ENCODE measurements at regions not wholly inside any gene's neighbourhood (a gene's known extent, or its start where the extent isn't known, plus 50 kb on each side); places are given as distances from the start of the nearest gene placed in this dataset.

DNA sequence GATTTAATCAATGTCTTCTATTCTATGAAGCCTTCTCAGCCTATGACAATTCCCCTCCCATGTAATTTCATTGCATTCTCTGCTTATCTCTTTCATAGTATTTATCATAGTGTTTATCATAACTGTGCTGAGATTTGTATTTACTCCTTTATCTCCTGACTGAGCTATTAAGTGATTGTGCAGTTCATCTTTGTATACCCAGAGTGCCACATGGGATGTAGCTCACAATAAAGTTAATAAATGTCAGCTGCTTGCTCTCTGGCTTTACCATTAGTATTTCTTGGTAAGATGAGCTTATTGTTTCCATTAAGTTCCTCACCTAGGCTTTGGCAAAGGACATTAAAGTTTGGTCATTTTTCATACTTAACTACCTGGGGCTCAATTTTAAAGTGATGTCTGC lies 275.1 kb upstream of the MPDZ start:
- Histone ChIP-seq H4K20me1 (ENCODE audit: control insufficient read depth, insufficient read depth) (no peaks in the 10 kb centered on the region), H3K36me3 (ENCODE audit: control insufficient read depth in 2 of 2, insufficient read depth in 2 of 2, low read length in 1 of 2) (no peaks in the 10 kb centered on the region), H3K9me3 (replicated peaks; ENCODE audit: control insufficient read depth, insufficient read depth, low read length) (no peaks in the 10 kb centered on the region), H3K4me2 (ENCODE audit: control insufficient read depth, insufficient read depth) (no peak overlapping the region), H3K27ac (ENCODE audit: control insufficient read depth, insufficient read depth) (no peak overlapping the region), H3K9ac (ENCODE audit: control insufficient read depth, insufficient read depth, low read length) (no peak overlapping the region), H3K79me2 (ENCODE audit: control insufficient read depth, insufficient read depth, low read length) (no peaks in the 10 kb centered on the region), H3K4me3 (no peak overlapping the region), H2AFZ (ENCODE audit: control insufficient read depth, low read depth, low read length) (no peak overlapping the region), H3K4me1 (ENCODE audit: control insufficient read depth, insufficient read depth, low read length) (no peaks in the 10 kb centered on the region), H3K27me3 (replicated peaks in 1 of 2; ENCODE audit: control insufficient read depth in 2 of 2, insufficient read depth in 2 of 2, low read length in 1 of 2) (no peaks in the 10 kb centered on the region)
- ChIA-PET RAD21 (ENCODE audit: unreplicated experiment) (no interaction called here), POLR2A (no interaction called here), SMC1A (ENCODE audit: uncharacterized antibody, unreplicated experiment) (interaction anchor here (0.5 to 1.9 kb wide), 6 partner anchors 8 to 127 kb away, joined by 3 to 7 read pairs (median 3); no protein-coding TSS in a partner anchor), CTCF (no interaction called here)
- intact Hi-C loops (cut with micrococcal nuclease; ENCODE audit: unreplicated experiment) (no loop called here), in situ Hi-C loops (cut with MboI) (no loop called here)
- BruUV-seq (replicated peaks): no TSS peak
- TF ChIP-seq IKZF1 (conservative IDR thresholded peaks at IDR 0.05) (no peak), FOXM1 (IDR thresholded peaks at IDR 0.05; ENCODE audit: low read depth, low read length) (no peak), NBN (IDR thresholded peaks at IDR 0.05) (no peak), GABPA (IDR thresholded peaks at IDR 0.05; ENCODE audit: low read depth) (no peak), MEF2A (IDR thresholded peaks at IDR 0.05; ENCODE audit: insufficient read depth, low read depth, low read length) (no peak), ZNF622 (IDR thresholded peaks at IDR 0.05) (no peak), NR2C2 (IDR thresholded peaks at IDR 0.05; ENCODE audit: borderline replicate concordance, control insufficient read depth, insufficient read length, low read depth) (no peak), LARP7 (IDR thresholded peaks at IDR 0.05) (no peak), NR2C1 (IDR thresholded peaks at IDR 0.05) (no peak), MXI1 (IDR thresholded peaks at IDR 0.05; ENCODE audit: low read depth, low read length) (no peak), MYB (IDR thresholded peaks at IDR 0.05; ENCODE audit: borderline replicate concordance, low read depth, low read length) (no peak)
- TF ChIP-seq, protein P1, sequence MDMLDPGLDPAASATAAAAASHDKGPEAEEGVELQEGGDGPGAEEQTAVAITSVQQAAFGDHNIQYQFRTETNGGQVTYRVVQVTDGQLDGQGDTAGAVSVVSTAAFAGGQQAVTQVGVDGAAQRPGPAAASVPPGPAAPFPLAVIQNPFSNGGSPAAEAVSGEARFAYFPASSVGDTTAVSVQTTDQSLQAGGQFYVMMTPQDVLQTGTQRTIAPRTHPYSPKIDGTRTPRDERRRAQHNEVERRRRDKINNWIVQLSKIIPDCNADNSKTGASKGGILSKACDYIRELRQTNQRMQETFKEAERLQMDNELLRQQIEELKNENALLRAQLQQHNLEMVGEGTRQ (IDR thresholded peaks at IDR 0.05; ENCODE audit: borderline replicate concordance, low read depth, low read length): no peak
- TF ChIP-seq, protein P2, sequence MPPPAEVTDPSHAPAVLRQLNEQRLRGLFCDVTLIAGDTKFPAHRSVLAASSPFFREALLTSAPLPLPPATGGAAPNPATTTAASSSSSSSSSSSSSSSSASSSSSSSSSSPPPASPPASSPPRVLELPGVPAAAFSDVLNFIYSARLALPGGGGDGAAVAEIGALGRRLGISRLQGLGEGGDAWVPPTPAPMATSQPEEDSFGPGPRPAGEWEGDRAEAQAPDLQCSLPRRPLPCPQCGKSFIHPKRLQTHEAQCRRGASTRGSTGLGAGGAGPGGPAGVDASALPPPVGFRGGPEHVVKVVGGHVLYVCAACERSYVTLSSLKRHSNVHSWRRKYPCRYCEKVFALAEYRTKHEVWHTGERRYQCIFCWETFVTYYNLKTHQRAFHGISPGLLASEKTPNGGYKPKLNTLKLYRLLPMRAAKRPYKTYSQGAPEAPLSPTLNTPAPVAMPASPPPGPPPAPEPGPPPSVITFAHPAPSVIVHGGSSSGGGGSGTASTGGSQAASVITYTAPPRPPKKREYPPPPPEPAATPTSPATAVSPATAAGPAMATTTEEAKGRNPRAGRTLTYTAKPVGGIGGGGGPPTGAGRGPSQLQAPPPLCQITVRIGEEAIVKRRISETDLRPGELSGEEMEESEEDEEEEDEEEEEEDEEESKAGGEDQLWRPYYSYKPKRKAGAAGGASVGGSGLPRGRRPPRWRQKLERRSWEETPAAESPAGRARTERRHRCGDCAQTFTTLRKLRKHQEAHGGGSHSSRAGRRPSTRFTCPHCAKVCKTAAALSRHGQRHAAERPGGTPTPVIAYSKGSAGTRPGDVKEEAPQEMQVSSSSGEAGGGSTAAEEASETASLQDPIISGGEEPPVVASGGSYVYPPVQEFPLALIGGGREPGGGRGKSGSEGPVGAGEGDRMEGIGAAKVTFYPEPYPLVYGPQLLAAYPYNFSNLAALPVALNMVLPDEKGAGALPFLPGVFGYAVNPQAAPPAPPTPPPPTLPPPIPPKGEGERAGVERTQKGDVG (CRISPR knock-in tag; IDR thresholded peaks at IDR 0.05): no peak
- TF ChIP-seq, protein P3, sequence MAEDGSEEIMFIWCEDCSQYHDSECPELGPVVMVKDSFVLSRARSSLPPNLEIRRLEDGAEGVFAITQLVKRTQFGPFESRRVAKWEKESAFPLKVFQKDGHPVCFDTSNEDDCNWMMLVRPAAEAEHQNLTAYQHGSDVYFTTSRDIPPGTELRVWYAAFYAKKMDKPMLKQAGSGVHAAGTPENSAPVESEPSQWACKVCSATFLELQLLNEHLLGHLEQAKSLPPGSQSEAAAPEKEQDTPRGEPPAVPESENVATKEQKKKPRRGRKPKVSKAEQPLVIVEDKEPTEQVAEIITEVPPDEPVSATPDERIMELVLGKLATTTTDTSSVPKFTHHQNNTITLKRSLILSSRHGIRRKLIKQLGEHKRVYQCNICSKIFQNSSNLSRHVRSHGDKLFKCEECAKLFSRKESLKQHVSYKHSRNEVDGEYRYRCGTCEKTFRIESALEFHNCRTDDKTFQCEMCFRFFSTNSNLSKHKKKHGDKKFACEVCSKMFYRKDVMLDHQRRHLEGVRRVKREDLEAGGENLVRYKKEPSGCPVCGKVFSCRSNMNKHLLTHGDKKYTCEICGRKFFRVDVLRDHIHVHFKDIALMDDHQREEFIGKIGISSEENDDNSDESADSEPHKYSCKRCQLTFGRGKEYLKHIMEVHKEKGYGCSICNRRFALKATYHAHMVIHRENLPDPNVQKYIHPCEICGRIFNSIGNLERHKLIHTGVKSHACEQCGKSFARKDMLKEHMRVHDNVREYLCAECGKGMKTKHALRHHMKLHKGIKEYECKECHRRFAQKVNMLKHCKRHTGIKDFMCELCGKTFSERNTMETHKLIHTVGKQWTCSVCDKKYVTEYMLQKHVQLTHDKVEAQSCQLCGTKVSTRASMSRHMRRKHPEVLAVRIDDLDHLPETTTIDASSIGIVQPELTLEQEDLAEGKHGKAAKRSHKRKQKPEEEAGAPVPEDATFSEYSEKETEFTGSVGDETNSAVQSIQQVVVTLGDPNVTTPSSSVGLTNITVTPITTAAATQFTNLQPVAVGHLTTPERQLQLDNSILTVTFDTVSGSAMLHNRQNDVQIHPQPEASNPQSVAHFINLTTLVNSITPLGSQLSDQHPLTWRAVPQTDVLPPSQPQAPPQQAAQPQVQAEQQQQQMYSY (CRISPR knock-in tag; IDR thresholded peaks at IDR 0.05): no peak
- FAIRE-seq: no peak
- ATAC-seq: no peak
- DNase-seq (ENCODE audit: low read depth, low spot score): no peak
